ENCODE measurements at regions not wholly inside any gene's neighbourhood (a gene's known extent, or its start where the extent isn't known, plus 50 kb on each side); places are given as distances from the start of the nearest gene placed in this dataset.

GRCh38 chr4:107212565-107212964 lies 176.5 kb upstream of the DKK2 start:
- TF ChIP-seq POLR2A (IDR thresholded peaks at IDR 0.05) (no peak), CTCF (IDR thresholded peaks at IDR 0.05) (no peak), EP300 (IDR thresholded peaks at IDR 0.05) (no peak)
